Erythroblast (primary cell): ENCODE measurements at regions not wholly inside any gene's neighbourhood (a gene's known extent, or its start where the extent isn't known, plus 50 kb on each side); places are given as distances from the start of the nearest gene placed in this dataset.

Experiments
- GATA1 ChIP-seq: IDR thresholded peaks from 2 replicates; pipeline ENCODE4 v1.6.1; 2011; ENCODE audit warnings: low read depth, mild to moderate bottlenecking, control low read depth, low read length, moderate library complexity
- POLR2A ChIP-seq: IDR thresholded peaks from 2 replicates; pipeline ENCODE4 v1.6.1; 2011; ENCODE audit warnings: mild to moderate bottlenecking, low read length

DNA sequence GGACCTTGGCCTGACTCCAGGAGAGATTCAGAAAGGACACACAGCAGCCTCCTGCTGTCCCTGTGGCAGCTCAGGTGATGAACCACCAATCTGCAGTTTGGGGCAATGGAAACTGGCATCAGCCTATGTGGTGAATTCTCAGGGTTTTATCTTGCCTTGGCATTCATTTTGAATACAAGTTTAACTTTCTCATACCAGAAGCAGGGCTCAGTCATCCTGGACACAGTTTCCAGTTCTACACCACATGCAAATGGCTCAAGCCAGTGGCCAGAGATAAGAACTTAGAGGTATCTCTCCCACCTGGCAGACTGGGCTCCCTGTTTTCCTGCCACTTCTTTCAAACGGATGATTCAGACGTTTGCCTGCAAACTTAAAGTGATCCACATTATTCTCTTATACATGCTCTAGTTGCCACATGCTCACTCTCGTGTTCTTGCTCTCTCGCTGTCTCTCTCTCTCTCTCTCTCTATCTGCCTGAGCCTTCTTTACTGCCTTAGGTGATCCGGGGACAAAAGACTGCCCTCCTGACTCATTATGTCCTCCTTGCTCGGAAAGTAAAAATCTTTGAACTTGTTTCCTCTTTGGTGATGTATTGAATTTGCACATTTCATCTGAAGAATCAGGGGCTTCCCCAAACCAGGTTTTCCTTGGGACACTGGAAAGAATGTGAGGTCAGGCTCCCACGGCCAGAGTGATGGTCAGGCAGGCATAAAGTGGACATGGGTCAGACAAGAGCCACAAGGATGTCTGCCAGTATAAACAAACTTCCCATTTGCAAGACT is 99.6 kb upstream of the STT3B start:
- TF ChIP-seq POLR2A (no peak), GATA1 (no peak)
